IMR-90 (cell line): ENCODE measurements at regions not wholly inside any gene's neighbourhood (a gene's known extent, or its start where the extent isn't known, plus 50 kb on each side); places are given as distances from the start of the nearest gene placed in this dataset.

Experiments used
- ATAC-seq: fragments of 200-7000 bp; cut with Tn5 transposase; 2 replicates; pipeline ENCODE4 v1.9.1; 2020; ENCODE audit warnings: low read depth, mild to moderate bottlenecking, moderate library complexity
- BruUV-seq: library from RNA; stranded (reverse); fragments of 400-500 nt; replicated peaks from 2 replicates; lab custom pipeline; 2021; lab: Mats Ljungman, UMichigan
- CTCF ChIA-PET: fragments of 300-600 bp; formaldehyde crosslinking; extraction: SDS; loops from one replicate; lab custom pipeline; 2021; ENCODE audit warnings: antibody characterized with exemption; lab: Yijun Ruan, JAX
- POLR2A ChIA-PET: fragments of 300-600 bp; sonication (Branson Sonifier 250); formaldehyde crosslinking; loops from one replicate; lab custom pipeline; 2022; ENCODE audit warnings: antibody characterized with exemption; ENCODE audit not compliant: unreplicated experiment; lab: Charles Lee
- DNase-seq: peaks from one replicate; pipeline ENCODE4 v3.0.0; 2013
- H2AFZ ChIP-seq: replicated peaks from 2 replicates; pipeline ENCODE3; 2013; ENCODE audit warnings: low read length, mild to moderate bottlenecking; ENCODE audit not compliant: poor library complexity
- H2AK5ac ChIP-seq: 2 replicates; pipeline ENCODE4 v1.6.1; 2013; ENCODE audit warnings: low read depth, low read length, inconsistent platforms
- H2AK9ac ChIP-seq: replicated peaks from 2 replicates; pipeline ENCODE3; 2013; ENCODE audit warnings: mild to moderate bottlenecking, low read depth, low read length, moderate library complexity; ENCODE audit not compliant: poor library complexity
- H2BK120ac ChIP-seq: 2 replicates; pipeline ENCODE4 v1.6.1; 2013; ENCODE audit warnings: low read depth, low read length, inconsistent platforms
- H2BK15ac ChIP-seq: 3 replicates; pipeline ENCODE4 v1.6.1; 2013; ENCODE audit warnings: low read depth, low read length, inconsistent platforms
- H2BK20ac ChIP-seq: 2 replicates; pipeline ENCODE4 v1.6.1; 2013; ENCODE audit warnings: low read depth, mild to moderate bottlenecking, inconsistent platforms, low read length, moderate library complexity
- H2BK5ac ChIP-seq: 2 replicates; pipeline ENCODE4 v1.6.1; 2013; ENCODE audit warnings: mild to moderate bottlenecking, low read depth, low read length, inconsistent platforms; ENCODE audit not compliant: poor library complexity, severe bottlenecking
- H3K14ac ChIP-seq: replicated peaks from 2 replicates; pipeline ENCODE4 v1.6.1; 2013; ENCODE audit warnings: low read depth, low read length, inconsistent platforms
- H3K18ac ChIP-seq: 2 replicates; pipeline ENCODE4 v1.6.1; 2013; ENCODE audit warnings: low read depth, low read length, control low read depth
- H3K23ac ChIP-seq: 2 replicates; pipeline ENCODE4 v1.6.1; 2013; ENCODE audit warnings: low read depth, low read length, inconsistent platforms
- H3K27ac ChIP-seq: 2 replicates; pipeline ENCODE4 v1.5.1; 2013; ENCODE audit warnings: mild to moderate bottlenecking, control low read depth, low read length; ENCODE audit not compliant: insufficient read depth
- H3K27me3 ChIP-seq: 2 replicates; pipeline ENCODE4 v1.6.1; 2013; ENCODE audit warnings: low read length; ENCODE audit not compliant: control insufficient read depth, insufficient read depth
- H3K36me3 ChIP-seq: 2 replicates; pipeline ENCODE4 v1.6.1; 2013; ENCODE audit warnings: low read length, mixed read lengths; ENCODE audit not compliant: control insufficient read depth, insufficient read depth
- H3K4ac ChIP-seq: 2 replicates; pipeline ENCODE4 v1.6.1; 2013; ENCODE audit warnings: low read depth, low read length, inconsistent platforms
- H3K4me1 ChIP-seq: 2 replicates; pipeline ENCODE4 v1.6.1; 2013; ENCODE audit warnings: low read length, mixed read lengths; ENCODE audit not compliant: control insufficient read depth, insufficient read depth
- H3K4me2 ChIP-seq: 2 replicates; pipeline ENCODE4 v1.6.1; 2013; ENCODE audit warnings: low read depth, mild to moderate bottlenecking, control low read depth, low read length, moderate library complexity
- H3K4me3 ChIP-seq: 2 replicates; pipeline ENCODE4 v1.5.1; 2013; ENCODE audit warnings: low read depth, mild to moderate bottlenecking, control low read depth, low read length, moderate library complexity; ENCODE audit not compliant: insufficient read depth
- H3K56ac ChIP-seq: 2 replicates; pipeline ENCODE4 v1.6.1; 2013; ENCODE audit warnings: low read length, inconsistent platforms; ENCODE audit not compliant: insufficient read depth; ENCODE audit errors: extremely low read depth
- H3K79me1 ChIP-seq, 2 experiments: 2 replicates each; pipeline ENCODE4 v1.6.1; 2013; ENCODE audit warnings: low read length in 2 of 2, inconsistent platforms in 1 of 2, low read depth in 1 of 2
- H3K9ac ChIP-seq: 2 replicates; pipeline ENCODE4 v1.6.1; 2013; ENCODE audit warnings: low read depth, low read length, control low read depth
- H3K9me1 ChIP-seq: 2 replicates; pipeline ENCODE4 v1.6.1; 2013; ENCODE audit warnings: low read length, inconsistent platforms; ENCODE audit not compliant: insufficient read depth
- H3K9me3 ChIP-seq: 2 replicates; pipeline ENCODE4 v1.6.1; 2013; ENCODE audit warnings: low read length; ENCODE audit not compliant: control insufficient read depth, insufficient read depth
- H4K20me1 ChIP-seq: 2 replicates; pipeline ENCODE4 v1.6.1; 2013; ENCODE audit warnings: low read length, inconsistent platforms; ENCODE audit not compliant: insufficient read depth
- H4K5ac ChIP-seq: 2 replicates; pipeline ENCODE4 v1.6.1; 2013; ENCODE audit warnings: mild to moderate bottlenecking, low read depth, low read length, control low read depth
- H4K8ac ChIP-seq, 2 experiments: 2 replicates each; pipeline ENCODE4 v1.6.1; 2013; ENCODE audit warnings: low read depth in 2 of 2, low read length in 2 of 2, control low read depth in 1 of 2, inconsistent platforms in 1 of 2
- H4K91ac ChIP-seq: 2 replicates; pipeline ENCODE4 v1.6.1; 2013; ENCODE audit warnings: low read depth, low read length, inconsistent platforms; ENCODE audit not compliant: insufficient read depth
- BHLHE40 ChIP-seq: fragments of 150-350 bp; IDR thresholded peaks from 2 replicates; pipeline ENCODE4 v1.6.1; 2016; ENCODE audit warnings: mild to moderate bottlenecking, low read depth, low read length
- CEBPB ChIP-seq: IDR thresholded peaks from 2 replicates; pipeline ENCODE4 v1.6.1; 2012; ENCODE audit warnings: low read depth, low read length, improper control_type of control experiment
- CHD1 ChIP-seq: IDR thresholded peaks from 2 replicates; pipeline ENCODE4 v1.6.1; 2012; ENCODE audit warnings: low read depth, low read length, improper control_type of control experiment
- FOS ChIP-seq: fragments of 150-350 bp; IDR thresholded peaks from 2 replicates; pipeline ENCODE4 v1.6.1; 2016; ENCODE audit warnings: low read depth, low read length
- MAFK ChIP-seq: IDR thresholded peaks from 2 replicates; pipeline ENCODE4 v1.6.1; 2012; ENCODE audit warnings: low read depth, low read length, improper control_type of control experiment
- MAZ ChIP-seq: IDR thresholded peaks from 2 replicates; pipeline ENCODE4 v1.6.1; 2012; ENCODE audit warnings: low read depth, mild to moderate bottlenecking, low read length, improper control_type of control experiment, moderate library complexity, borderline replicate concordance
- MXI1 ChIP-seq: IDR thresholded peaks from 2 replicates; pipeline ENCODE4 v1.6.1; 2012; ENCODE audit warnings: low read depth, mild to moderate bottlenecking, low read length, moderate library complexity, borderline replicate concordance
- NFE2L2 ChIP-seq: fragments of 150-350 bp; IDR thresholded peaks from 2 replicates; pipeline ENCODE4 v1.6.1; 2016; ENCODE audit warnings: low read depth, mild to moderate bottlenecking, low read length
- POLR2A ChIP-seq: IDR thresholded peaks from 2 replicates; pipeline ENCODE4 v1.6.1; 2012; ENCODE audit warnings: mild to moderate bottlenecking, low read depth, low read length
- RAD21 ChIP-seq: IDR thresholded peaks from 2 replicates; pipeline ENCODE4 v1.6.1; 2012; ENCODE audit warnings: low read length, improper control_type of control experiment
- RFX5 ChIP-seq: IDR thresholded peaks from 2 replicates; pipeline ENCODE4 v1.8.0; 2012; ENCODE audit warnings: low read depth, mild to moderate bottlenecking, low read length, moderate library complexity
- SMC3 ChIP-seq: fragments of 150-350 bp; IDR thresholded peaks from 2 replicates; pipeline ENCODE4 v1.6.1; 2016; ENCODE audit warnings: low read depth, mild to moderate bottlenecking, antibody characterized with exemption, low read length, moderate library complexity
- WGBS, 2 experiments: methylation state at CpG; one replicate each; pipeline versions ENCODE4 v1.1.5 to v1.1.7; 2013; ENCODE audit warnings: missing lambda C conversion rate in 2 of 2; ENCODE audit not compliant: insufficient read length in 1 of 2; ENCODE audit errors: extremely low coverage in 2 of 2; 5-methylcytosine and 5-hydroxymethylcytosine counted together
- dilution Hi-C: fragments of 300-500 bp; cut with HindIII; formaldehyde crosslinking; loops from one replicate; pipeline ENCODE4 v1.14.3; 2018; ENCODE audit warnings: low sequenced_read_pairs; ENCODE audit not compliant: unreplicated experiment
- in situ Hi-C: fragments of 300-500 bp; cut with MboI; formaldehyde crosslinking; loops from 3 replicates; pipeline ENCODE4 v1.14.3; 2019; ENCODE audit warnings: low sequenced_read_pairs, inconsistent platforms, mixed read lengths
- intact Hi-C: fragments of 100-400 bp; cut with micrococcal nuclease; formaldehyde crosslinking; loops from 2 replicates; pipeline ENCODE4 v1.10.0; 2022
- TF ChIP-seq, protein P1 (sequence below): fragments of 150-350 bp; IDR thresholded peaks from 2 replicates; pipeline ENCODE4 v1.6.1; 2016; ENCODE audit warnings: low read depth, mild to moderate bottlenecking, low read length, moderate library complexity, borderline replicate concordance
- TF ChIP-seq, protein P2 (sequence below): conservative IDR thresholded peaks from 2 replicates; pipeline ENCODE4 v1.5.1; 2012; ENCODE audit warnings: mild to moderate bottlenecking, low read depth, low read length, improper control_type of control experiment
- TF ChIP-seq, protein P3 (sequence below): fragments of 150-350 bp; IDR thresholded peaks from 2 replicates; pipeline ENCODE4 v1.6.1; 2017; ENCODE audit warnings: mild to moderate bottlenecking, antibody characterized with exemption, low read length, low read depth

DNA sequence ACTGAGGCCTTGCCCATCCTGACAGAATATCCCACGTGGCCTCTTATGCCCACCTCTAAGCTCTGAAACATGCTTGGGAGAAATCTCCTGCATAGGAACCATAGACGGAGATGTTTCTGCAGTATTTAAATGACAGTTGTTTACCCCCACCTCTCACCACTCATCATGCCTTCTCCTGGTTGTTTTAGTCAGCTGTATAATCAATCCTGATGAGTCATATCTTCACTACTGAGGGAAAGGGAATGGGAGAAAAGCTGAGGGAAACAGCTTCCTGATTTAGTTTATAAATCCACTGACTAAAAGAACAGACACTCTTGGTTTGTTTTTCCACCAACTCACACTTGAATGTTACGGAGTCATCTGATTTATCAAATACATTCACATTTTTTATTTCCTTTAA, 113.2 kb upstream of the TENT5A start:
- no peaks in the 10 kb centered on the region for H3K27me3 ChIP-seq
- peak overlapping the region; percentile 95 for H2BK5ac ChIP-seq
- POLR2A ChIA-PET, result interaction anchor here (0.5 kb wide), 1 partner anchor 22 kb away, joined by 4 read pairs; no protein-coding TSS in a partner anchor
- dilution Hi-C loops (no loop called here), intact Hi-C loops (no loop called here), in situ Hi-C loops (no loop called here)
- DNase-seq, result peak; percentile 92
- H3K27ac ChIP-seq, result peak overlapping the region; percentile 65
- peak overlapping the region; percentile 69 for H2BK20ac ChIP-seq
- peak overlapping the region; percentile 68 for H2AFZ ChIP-seq
- H3K36me3 ChIP-seq, result no peaks in the 10 kb centered on the region
- peak overlapping the region; percentile 66 for H2BK120ac ChIP-seq
- TF ChIP-seq POLR2A (no peak), MXI1 (0 out of 2 replicates have a peak, but pooled peaks have one; percentile 12), CEBPB (no peak), MAZ (no peak), SMC3 (no peak), RAD21 (no peak), RFX5 (no peak), NFE2L2 (no peak), CHD1 (no peak), FOS (peak; percentile 95), MAFK (no peak), BHLHE40 (peak; percentile 57; the same call in 1 of the 2 replicates)
- TF ChIP-seq, protein P1, sequence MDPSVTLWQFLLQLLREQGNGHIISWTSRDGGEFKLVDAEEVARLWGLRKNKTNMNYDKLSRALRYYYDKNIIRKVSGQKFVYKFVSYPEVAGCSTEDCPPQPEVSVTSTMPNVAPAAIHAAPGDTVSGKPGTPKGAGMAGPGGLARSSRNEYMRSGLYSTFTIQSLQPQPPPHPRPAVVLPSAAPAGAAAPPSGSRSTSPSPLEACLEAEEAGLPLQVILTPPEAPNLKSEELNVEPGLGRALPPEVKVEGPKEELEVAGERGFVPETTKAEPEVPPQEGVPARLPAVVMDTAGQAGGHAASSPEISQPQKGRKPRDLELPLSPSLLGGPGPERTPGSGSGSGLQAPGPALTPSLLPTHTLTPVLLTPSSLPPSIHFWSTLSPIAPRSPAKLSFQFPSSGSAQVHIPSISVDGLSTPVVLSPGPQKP, result no peak
- TF ChIP-seq, protein P2, sequence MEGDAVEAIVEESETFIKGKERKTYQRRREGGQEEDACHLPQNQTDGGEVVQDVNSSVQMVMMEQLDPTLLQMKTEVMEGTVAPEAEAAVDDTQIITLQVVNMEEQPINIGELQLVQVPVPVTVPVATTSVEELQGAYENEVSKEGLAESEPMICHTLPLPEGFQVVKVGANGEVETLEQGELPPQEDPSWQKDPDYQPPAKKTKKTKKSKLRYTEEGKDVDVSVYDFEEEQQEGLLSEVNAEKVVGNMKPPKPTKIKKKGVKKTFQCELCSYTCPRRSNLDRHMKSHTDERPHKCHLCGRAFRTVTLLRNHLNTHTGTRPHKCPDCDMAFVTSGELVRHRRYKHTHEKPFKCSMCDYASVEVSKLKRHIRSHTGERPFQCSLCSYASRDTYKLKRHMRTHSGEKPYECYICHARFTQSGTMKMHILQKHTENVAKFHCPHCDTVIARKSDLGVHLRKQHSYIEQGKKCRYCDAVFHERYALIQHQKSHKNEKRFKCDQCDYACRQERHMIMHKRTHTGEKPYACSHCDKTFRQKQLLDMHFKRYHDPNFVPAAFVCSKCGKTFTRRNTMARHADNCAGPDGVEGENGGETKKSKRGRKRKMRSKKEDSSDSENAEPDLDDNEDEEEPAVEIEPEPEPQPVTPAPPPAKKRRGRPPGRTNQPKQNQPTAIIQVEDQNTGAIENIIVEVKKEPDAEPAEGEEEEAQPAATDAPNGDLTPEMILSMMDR, result no peak
- TF ChIP-seq, protein P3, sequence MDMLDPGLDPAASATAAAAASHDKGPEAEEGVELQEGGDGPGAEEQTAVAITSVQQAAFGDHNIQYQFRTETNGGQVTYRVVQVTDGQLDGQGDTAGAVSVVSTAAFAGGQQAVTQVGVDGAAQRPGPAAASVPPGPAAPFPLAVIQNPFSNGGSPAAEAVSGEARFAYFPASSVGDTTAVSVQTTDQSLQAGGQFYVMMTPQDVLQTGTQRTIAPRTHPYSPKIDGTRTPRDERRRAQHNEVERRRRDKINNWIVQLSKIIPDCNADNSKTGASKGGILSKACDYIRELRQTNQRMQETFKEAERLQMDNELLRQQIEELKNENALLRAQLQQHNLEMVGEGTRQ, result no peak
- H3K9ac ChIP-seq, result no peak overlapping the region; the same call in 1 of the 2 replicates
- WGBS, 2 experiments, result no CpG with 5 or more reads among the region's 3 CpGs
- no peak overlapping the region for H3K4me3 ChIP-seq
- peak overlapping the region; percentile 77; the same call in 2 of the 3 replicates for H2BK15ac ChIP-seq
- H2AK5ac ChIP-seq, result peak overlapping the region; percentile 68
- peak overlapping the region; percentile 75; the same call in 1 of the 2 replicates for H3K56ac ChIP-seq
- H4K20me1 ChIP-seq, result no peaks in the 10 kb centered on the region
- no peaks in the 10 kb centered on the region for H3K9me3 ChIP-seq
- peak overlapping the region; percentile 83 for H4K91ac ChIP-seq
- no TSS peak for BruUV-seq
- H4K5ac ChIP-seq, result 0 out of 2 replicates have a peak overlapping the region, but pooled peaks have one; percentile 13
- peak; percentile 89 for ATAC-seq
- peak overlapping the region; percentile 65 to 80 for H4K8ac ChIP-seq
- H3K9me1 ChIP-seq, result peaks cover 7% of the 10 kb centered on the region
- peak overlapping the region; percentile 79 for H3K14ac ChIP-seq
- H3K79me1 ChIP-seq, result no peaks in the 10 kb centered on the region
- peaks cover 6% of the 10 kb centered on the region for H3K4me1 ChIP-seq
- no peak overlapping the region for H2AK9ac ChIP-seq
- CTCF ChIA-PET, result no interaction called here
- peak overlapping the region; percentile 35; the same call in 1 of the 2 replicates for H3K4me2 ChIP-seq
- peak overlapping the region; percentile 31; the same call in 1 of the 2 replicates for H3K18ac ChIP-seq
- peak overlapping the region; percentile 8; the same call in 1 of the 2 replicates for H3K23ac ChIP-seq
- H3K4ac ChIP-seq, result peak overlapping the region; percentile 65
